ENCODE measurements at regions not wholly inside any gene's neighbourhood (a gene's known extent, or its start where the extent isn't known, plus 50 kb on each side); places are given as distances from the start of the nearest gene placed in this dataset.
"Not testable (repeated sequence)": the region's sequence is repeated elsewhere in the genome, so short reads cannot be mapped to it uniquely, and the experiment has no call there.

DNA sequence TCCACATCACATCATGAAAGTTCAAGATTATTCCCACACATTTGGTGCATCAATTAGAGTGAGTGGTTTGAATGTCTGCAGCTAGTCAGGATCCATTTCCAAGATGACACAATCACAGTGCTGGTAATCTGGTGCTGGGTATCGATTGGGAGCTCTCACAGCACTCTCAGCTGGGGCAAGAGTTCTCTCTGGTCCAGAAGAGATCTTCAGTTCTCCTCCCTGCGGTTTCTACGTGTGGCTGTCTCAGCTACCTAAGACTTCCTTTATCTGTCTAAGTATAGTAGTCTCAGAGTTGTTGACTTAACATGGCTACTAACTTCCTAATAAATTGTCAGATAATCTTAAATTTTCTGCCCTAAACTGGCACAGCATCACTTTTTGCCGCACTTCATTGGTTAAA, 358.0 kb upstream of the BRINP3 start:
- Histone ChIP-seq H3K4me3 (no peak overlapping the region), H3K27ac (no peak overlapping the region), H3K9me3 (no peaks in the 10 kb centered on the region), H3K4me1 (no peaks in the 10 kb centered on the region), H3K27me3 (no peaks in the 10 kb centered on the region), H3K36me3 (no peaks in the 10 kb centered on the region)
- no peak for DNase-seq (ENCODE audit: low spot score)
- TF ChIP-seq, protein P1, sequence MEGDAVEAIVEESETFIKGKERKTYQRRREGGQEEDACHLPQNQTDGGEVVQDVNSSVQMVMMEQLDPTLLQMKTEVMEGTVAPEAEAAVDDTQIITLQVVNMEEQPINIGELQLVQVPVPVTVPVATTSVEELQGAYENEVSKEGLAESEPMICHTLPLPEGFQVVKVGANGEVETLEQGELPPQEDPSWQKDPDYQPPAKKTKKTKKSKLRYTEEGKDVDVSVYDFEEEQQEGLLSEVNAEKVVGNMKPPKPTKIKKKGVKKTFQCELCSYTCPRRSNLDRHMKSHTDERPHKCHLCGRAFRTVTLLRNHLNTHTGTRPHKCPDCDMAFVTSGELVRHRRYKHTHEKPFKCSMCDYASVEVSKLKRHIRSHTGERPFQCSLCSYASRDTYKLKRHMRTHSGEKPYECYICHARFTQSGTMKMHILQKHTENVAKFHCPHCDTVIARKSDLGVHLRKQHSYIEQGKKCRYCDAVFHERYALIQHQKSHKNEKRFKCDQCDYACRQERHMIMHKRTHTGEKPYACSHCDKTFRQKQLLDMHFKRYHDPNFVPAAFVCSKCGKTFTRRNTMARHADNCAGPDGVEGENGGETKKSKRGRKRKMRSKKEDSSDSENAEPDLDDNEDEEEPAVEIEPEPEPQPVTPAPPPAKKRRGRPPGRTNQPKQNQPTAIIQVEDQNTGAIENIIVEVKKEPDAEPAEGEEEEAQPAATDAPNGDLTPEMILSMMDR (IDR thresholded peaks at IDR 0.05), result no peak

DNA sequence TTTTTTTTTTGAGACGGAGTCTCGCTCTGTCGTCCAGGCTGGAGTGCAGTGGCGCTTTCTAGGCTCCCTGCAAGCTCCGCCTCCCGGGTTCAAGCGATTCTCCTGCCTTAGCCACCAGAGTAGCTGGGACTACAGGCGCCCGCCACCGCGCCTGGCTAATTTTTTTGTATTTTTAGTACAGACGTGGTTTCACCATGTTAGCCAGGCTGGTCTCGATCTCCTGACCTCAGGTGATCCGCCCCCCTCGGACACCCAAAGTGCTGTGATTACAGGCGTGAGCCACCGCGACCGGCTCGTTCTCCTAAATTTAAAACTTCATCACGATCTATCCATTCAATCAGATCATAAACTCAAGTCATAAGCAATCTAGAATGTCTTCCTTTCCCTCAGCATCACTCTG, 359.5 kb upstream of the BRINP3 start:
- not testable (repeated sequence) for H3K9me3 ChIP-seq; H3K4me1 ChIP-seq; H3K27ac ChIP-seq; H3K4me3 ChIP-seq; DNase-seq (ENCODE audit: low spot score); H3K27me3 ChIP-seq; H3K36me3 ChIP-seq

DNA sequence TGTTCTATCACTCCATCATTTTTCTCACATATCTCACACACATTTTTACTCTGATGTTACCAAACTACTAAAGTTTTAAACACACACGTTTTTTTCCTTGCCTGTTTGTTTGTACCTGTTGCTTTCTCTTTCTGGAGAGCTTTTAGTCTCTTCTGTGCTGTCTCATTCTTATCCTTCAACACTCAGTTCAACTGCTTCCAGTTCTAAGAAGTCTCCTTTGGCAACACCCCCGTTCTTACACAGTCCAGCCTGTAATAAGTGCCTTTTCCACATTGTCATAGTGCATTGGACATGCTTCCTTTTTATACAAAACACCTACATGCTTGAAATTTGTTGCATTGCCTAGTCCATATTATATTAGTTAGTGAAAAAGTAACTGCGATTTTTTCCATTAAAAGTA, 360.2 kb upstream of the BRINP3 start:
- Histone ChIP-seq H3K27ac (no peak overlapping the region), H3K27me3 (no peaks in the 10 kb centered on the region), H3K4me3 (no peak overlapping the region), H3K36me3 (no peaks in the 10 kb centered on the region), H3K4me1 (no peaks in the 10 kb centered on the region), H3K9me3 (no peaks in the 10 kb centered on the region)
- no peak for DNase-seq (ENCODE audit: low spot score)
- TF ChIP-seq, protein P1 (IDR thresholded peaks at IDR 0.05), result no peak

DNA sequence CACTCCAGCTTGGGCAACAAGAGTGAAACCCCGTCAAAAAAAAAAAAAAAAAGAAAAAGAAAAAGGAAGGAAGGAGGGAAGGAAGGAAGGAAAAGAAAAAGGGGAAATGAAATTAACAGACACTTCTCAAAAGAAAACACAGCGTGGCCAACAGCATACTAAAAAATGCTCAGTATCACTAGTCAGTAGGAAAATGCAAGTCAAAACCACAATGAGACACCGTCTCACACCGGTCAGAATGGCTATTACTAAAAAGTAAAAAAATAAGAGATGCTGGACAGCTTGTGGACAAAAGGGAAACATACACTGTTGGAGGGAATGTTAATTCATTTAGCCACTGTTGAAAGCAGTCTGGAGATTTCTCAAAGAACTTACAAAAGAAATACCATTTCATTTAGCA, 369.5 kb upstream of the BRINP3 start:
- TF ChIP-seq, protein P1 (IDR thresholded peaks at IDR 0.05), result no peak
- Histone ChIP-seq H3K4me3 (no peak overlapping the region), H3K27ac (no peak overlapping the region), H3K9me3 (no peaks in the 10 kb centered on the region), H3K4me1 (no peaks in the 10 kb centered on the region), H3K36me3 (no peaks in the 10 kb centered on the region), H3K27me3 (no peaks in the 10 kb centered on the region)
- no peak for DNase-seq (ENCODE audit: low spot score)

DNA sequence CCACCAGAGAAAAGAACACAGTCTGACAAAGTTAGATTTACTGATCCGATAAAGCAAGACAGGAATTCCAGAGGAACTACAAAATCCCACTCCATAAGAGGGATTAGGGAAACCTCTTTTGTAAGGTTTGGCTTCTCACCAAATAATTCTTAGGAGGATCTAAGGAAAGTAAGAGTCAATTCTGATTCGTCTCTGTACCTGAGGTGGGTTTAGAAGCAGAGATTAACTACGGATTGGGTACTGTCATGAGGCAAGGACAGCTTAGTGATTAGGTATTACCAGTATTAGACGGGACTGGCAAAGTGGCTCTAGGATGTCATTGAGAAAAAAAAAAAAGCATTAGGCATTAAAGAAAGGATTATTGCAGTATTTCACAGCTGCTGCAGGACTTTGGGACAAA, 371.7 kb upstream of the BRINP3 start:
- DNase-seq (ENCODE audit: low spot score), result no peak
- no peaks in the 10 kb centered on the region for H3K36me3 ChIP-seq
- TF ChIP-seq, protein P1 (IDR thresholded peaks at IDR 0.05), result no peak

DNA sequence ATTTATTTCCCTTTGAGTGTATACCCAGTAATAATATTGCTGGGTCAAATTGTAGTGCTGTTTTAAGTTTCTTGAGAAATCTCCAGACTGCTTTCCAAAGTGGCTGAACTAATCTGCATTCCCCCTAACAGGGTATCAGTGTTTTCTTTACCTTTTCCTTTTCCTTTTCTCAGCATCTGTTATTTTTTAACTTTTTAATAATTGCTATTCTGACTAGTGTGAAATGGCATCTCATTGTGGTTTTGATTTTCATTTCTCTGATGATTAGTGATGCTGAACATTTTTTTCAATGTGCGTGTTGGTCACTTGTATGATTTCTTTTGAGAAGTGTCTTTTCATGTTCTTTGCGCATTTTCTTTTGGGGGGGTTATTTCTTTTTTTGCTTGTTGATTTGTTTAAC, 374.9 kb upstream of the BRINP3 start:
- no peak overlapping the region for H3K4me3 ChIP-seq
- no peak overlapping the region for H3K27ac ChIP-seq
- no peaks in the 10 kb centered on the region for H3K9me3 ChIP-seq
- TF ChIP-seq, protein P1 (IDR thresholded peaks at IDR 0.05), result no peak
- no peaks in the 10 kb centered on the region for H3K36me3 ChIP-seq
- no peaks in the 10 kb centered on the region for H3K4me1 ChIP-seq
- no peaks in the 10 kb centered on the region for H3K27me3 ChIP-seq
- no peak for DNase-seq (ENCODE audit: low spot score)

More for the DNA sequence above, 371.7 kb upstream of the BRINP3 start:
- no peaks in the 10 kb centered on the region for H3K27me3 ChIP-seq
- H3K4me3 ChIP-seq, result no peak overlapping the region
- no peaks in the 10 kb centered on the region for H3K9me3 ChIP-seq
- no peaks in the 10 kb centered on the region for H3K4me1 ChIP-seq
- no peak overlapping the region for H3K27ac ChIP-seq

All from right atrium auricular region (tissue), 2 donors.